Kidney epithelial cell (primary cell): ENCODE measurements at regions not wholly inside any gene's neighbourhood (a gene's known extent, or its start where the extent isn't known, plus 50 kb on each side); places are given as distances from the start of the nearest gene placed in this dataset.
"Not testable (repeated sequence)": the region's sequence is repeated elsewhere in the genome, so short reads cannot be mapped to it uniquely, and the experiment has no call there.

Experiments used
- DNase-seq: peaks from one replicate; pipeline ENCODE4 v3.0.0-alpha.2; 2010; ENCODE audit warnings: low read depth
- H3K27me3 ChIP-seq: 2 replicates; pipeline ENCODE4 v1.6.0; 2011; ENCODE audit warnings: low read length; ENCODE audit not compliant: control insufficient read depth, insufficient read depth
- H3K36me3 ChIP-seq: 2 replicates; pipeline ENCODE4 v1.5.1; 2011; ENCODE audit warnings: low read length; ENCODE audit not compliant: control insufficient read depth, insufficient read depth
- H3K4me3 ChIP-seq: 2 replicates; pipeline ENCODE4 v1.5.1; 2011; ENCODE audit warnings: low read depth, mild to moderate bottlenecking, control low read depth, low read length
- CTCF ChIP-seq: IDR thresholded peaks from 2 replicates; pipeline ENCODE4 v1.5.1; 2011; ENCODE audit warnings: mild to moderate bottlenecking, moderate library complexity, low read length, control low read depth, inconsistent platforms; ENCODE audit not compliant: insufficient read depth, poor library complexity, severe bottlenecking

- no peaks in the 10 kb centered on the region for H3K27me3 ChIP-seq
- H3K36me3 ChIP-seq: no peaks in the 10 kb centered on the region
- no peak for DNase-seq
- no peak overlapping the region for H3K4me3 ChIP-seq
- TF ChIP-seq CTCF: no peak
These were observed 792.7 kb downstream of the METTL4 start for GRCh38 chr18:1778496-1779178.

- no peak overlapping the region for H3K4me3 ChIP-seq
- no peak for DNase-seq
- no peaks in the 10 kb centered on the region for H3K36me3 ChIP-seq
- H3K27me3 ChIP-seq: no peaks in the 10 kb centered on the region
- TF ChIP-seq CTCF: no peak
These were observed 791.7 kb downstream of the METTL4 start for GRCh38 chr18:1779587-1779986.

GRCh38 chr18:1784113-1784512 lies 787.2 kb downstream of the METTL4 start:
- TF ChIP-seq CTCF: no peak

GRCh38 chr18:1785980-1786379 lies 785.3 kb downstream of the METTL4 start:
- not testable (repeated sequence) for H3K27me3 ChIP-seq, H3K36me3 ChIP-seq, H3K4me3 ChIP-seq, DNase-seq

More at GRCh38 chr18:1784113-1784512, 787.2 kb downstream of the METTL4 start:
- Histone ChIP-seq H3K4me3 (no peak overlapping the region), H3K27me3 (no peaks in the 10 kb centered on the region), H3K36me3 (no peaks in the 10 kb centered on the region)
- DNase-seq: no peak

- Histone ChIP-seq H3K4me3 (no peak overlapping the region), H3K27me3 (no peaks in the 10 kb centered on the region), H3K36me3 (no peaks in the 10 kb centered on the region)
- no peak for DNase-seq
- no peak for TF ChIP-seq CTCF
These were observed 774.7 kb downstream of the METTL4 start for GRCh38 chr18:1796636-1797035.

GRCh38 chr18:1797235-1797634 lies 774.1 kb downstream of the METTL4 start:
- DNase-seq: no peak
- Histone ChIP-seq H3K36me3 (no peaks in the 10 kb centered on the region), H3K4me3 (no peak overlapping the region), H3K27me3 (no peaks in the 10 kb centered on the region)
- no peak for TF ChIP-seq CTCF
